ENCODE measurements at regions not wholly inside any gene's neighbourhood (a gene's known extent, or its start where the extent isn't known, plus 50 kb on each side); places are given as distances from the start of the nearest gene placed in this dataset.
A peak's percentile ranks its signal among the peaks of the same experiment; 100 is the strongest.
"Not testable (repeated sequence)": the region's sequence is repeated elsewhere in the genome, so short reads cannot be mapped to it uniquely, and the experiment has no call there.

DNA sequence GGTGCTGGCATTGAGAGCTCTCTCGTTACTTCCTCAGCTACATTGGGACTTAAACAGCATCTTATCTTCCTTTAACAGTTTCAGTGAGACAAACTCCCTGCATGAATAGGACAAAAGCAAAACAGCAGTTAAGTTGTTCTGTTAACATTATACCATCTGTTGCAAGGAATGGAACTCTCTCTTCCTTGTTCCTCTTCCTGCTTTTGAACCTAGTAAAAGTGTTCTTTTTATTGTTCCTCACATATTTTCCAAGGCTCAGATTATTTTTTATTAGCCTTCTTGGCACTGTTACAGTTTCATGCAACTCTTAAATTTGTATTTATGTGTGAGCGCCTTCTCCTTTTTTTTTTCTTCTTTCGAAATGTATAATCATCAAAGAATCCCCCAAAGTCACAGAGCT lies 202.6 kb upstream of the UFM1 start:
- no peak for DNase-seq

DNA sequence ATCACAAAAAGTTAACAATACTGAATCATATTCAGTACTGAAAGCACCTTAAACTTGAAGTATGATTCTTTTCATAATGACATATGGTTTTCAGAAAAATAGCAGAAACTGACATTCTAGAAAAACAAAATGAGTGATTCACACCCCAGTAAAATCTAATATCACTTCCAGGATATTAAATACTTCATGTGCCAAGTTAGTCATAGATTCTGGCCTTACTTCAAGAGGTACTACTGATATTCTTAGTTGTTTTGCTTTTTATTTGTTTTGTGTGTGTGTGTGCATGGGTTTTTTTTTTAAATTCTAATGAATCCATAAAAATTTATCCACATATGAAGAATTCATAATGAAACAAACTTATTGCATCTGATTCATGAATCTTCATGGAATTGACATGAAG lies 207.9 kb upstream of the UFM1 start:
- DNase-seq, result no peak

DNA sequence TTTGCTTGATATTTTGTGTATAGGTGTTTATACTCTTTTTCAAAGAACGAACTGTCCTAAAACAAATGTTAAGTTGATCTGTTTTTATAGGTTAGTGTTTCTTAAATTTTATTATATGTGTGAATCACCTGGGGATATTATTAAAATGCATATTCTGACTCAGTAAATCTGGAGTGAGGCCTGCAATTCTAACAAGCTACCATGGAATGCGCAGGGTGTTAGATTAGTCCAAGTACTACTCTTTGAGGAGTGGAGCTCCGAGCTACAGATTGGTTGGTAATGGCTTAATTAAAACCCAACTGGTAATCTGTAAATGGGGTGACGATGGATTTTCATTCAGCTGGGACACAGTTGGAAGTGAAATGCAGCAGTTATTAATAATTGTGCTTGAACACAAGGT lies 214.1 kb upstream of the UFM1 start:
- DNase-seq, result no peak

DNA sequence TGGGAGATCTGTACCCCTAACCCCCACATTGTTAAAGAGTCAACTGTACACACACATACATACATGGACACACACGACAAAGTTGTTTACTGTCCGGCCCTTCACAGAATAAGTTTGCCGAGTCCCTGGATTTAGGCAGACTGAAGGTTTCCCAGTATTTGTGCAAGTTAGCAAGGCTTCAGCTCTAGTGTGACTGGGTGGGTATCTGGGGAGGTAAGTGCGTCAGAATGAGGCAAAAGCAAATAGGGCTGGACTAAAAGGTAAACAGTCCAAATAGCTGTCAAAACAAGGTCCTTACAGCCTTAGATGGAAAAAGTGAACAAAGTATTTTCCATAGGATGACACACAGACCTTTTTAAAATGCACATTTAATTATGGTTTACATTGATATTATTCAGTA lies 228.4 kb upstream of the UFM1 start:
- no peak for DNase-seq

DNA sequence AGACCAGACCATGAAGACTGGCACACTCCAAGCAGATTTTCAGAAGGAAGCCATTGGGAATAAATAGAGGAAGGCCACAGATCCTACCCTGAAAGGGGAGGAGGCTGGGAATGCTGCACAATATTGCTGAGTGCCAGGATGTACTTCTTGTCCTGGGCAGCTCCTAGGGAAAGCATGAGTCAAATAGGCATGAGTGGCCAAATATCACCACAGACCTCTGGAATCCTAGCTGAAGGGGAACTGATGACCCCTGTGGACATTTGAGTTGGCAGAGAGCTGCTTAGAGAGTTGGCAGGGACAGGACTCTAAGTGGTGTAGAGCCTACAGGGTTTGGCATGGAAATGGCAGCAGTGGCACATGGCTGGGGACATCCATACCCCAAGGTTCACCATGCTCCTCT lies 234.3 kb upstream of the TRPC4 start:
- no peak for DNase-seq

DNA sequence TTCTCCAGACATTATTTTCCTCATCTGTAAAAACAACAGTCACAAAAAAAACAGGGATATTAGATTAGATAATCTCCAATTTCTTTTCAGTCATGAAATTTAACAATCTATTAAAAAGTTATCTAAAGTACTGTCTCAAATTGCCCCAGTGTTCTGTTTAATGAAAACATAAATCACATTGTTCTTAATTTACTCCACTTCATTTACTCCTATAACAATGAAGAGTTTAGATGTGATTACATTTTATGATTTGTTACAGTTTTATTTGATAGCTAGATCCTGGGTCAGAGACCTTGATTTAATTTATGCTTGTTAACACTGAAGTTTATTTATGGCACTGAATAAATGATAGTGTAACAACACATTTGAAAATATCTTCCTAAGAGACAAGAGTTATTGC lies 230.2 kb upstream of the TRPC4 start:
- DNase-seq, result no peak

DNA sequence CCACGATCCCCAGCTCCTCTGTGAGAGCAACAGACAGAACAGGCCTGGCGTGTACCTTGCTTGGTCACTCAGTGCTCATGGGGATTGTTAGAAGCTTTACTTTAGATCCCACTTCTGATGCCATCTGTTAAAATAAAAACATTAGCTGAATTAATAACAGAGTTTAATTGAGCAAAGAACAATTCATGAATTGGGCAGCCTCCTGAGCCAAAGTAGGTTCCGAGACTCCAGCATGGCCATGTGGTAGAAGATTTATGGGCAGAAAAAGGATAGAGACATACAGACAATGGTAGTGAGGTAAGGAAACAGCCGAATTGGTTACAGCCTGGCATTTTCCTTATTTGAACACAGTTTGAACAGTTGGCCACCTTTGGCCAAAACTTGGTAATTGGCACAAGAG lies 223.9 kb upstream of the TRPC4 start:
- DNase-seq, result no peak

DNA sequence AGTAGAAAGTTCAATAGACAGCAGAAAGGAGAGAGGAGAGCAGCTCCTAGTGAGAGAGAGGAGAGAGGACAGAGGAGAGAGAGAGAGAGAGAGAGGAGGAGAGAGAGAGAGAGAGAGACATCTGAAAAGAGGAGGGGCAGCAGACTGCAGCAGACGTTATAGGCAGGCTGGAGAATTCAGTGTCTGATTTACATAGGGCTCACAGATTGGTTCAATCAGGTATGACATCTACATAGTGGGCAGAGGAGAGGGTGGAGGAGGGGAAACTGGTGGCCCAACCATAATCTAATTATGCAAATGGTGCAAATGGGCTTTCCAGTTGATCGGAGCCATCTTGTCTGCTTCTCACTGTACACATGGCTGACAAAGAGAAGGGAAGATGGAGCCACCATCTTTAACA lies 221.3 kb upstream of the TRPC4 start:
- DNase-seq, result no peak

DNA sequence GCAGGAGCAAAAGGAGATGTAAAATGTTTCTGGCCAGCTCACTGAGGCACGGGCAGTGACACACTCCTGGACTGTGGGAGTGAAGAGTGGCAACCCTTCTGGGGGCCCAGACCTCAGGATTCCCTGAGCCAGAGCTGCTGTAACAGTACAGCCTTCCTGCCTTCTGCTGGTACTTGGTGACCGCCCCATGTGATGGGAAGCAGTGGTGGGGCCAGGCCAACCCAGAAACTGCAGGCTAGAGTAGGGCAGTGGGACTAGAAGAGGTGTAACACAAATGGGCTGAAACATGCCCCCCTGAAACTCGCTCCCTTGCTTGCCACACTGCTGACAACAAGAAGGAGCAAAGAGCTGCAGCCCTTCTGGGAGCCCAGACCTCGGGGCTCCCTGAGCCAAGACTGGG lies 217.1 kb upstream of the TRPC4 start:
- no peak for DNase-seq

DNA sequence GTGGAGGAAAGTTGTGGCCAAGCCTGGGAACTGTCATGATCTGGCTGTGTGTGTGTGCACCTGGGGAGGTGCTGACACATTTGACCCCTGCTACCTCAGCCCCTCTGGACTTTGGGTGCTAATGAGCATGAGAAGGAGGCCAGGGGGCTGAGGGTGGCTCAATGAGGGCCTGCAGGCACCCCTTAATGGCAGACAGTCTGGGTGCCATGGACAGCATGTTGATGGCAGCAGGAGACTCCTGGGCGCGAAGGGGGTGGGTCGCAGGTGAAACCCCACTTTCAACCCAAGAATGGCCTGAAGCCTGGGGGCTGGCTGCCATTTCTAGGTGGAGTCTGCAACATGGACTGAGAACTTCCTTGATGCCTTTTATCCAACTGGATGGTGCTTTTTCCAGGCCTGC lies 216.4 kb upstream of the TRPC4 start:
- DNase-seq, result no peak

DNA sequence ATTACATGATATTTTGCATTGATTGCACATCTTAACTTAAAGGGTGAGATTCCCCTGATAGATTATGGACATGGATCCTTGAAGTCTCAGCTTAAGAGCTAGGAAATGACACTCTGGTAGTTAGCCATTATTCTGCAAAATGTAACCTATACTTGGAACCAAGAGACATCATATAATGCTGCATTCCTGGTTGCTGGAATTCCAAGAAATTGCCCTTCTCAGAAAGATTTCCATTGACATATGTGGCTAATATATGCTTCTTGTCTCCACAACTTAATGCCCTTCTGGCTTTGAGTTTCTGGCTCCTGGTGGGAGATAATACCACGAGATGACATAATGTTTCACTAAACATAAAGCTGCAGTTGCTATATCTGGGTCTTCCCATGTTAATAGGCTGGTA lies 204.4 kb upstream of the TRPC4 start:
- no peak for DNase-seq

DNA sequence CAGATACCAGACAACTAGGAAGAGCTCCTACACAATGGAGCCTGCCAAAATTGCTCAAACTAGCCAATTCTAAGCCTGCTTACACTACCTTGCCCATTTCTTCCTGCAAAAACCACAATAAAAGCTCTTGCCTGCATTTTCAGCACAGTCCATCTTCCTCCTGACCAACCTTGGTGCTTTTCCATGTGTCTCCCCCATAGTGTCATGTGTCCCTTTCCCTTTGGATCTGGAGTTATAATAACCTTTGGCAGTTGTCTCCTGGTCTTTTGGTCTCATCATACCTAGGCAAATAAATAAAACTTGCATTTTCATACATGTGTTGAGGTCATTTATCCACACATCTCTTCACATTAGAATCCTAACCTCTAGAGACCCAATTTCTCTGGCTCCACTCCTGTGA lies 203.1 kb upstream of the TRPC4 start:
- no peak for DNase-seq

DNA sequence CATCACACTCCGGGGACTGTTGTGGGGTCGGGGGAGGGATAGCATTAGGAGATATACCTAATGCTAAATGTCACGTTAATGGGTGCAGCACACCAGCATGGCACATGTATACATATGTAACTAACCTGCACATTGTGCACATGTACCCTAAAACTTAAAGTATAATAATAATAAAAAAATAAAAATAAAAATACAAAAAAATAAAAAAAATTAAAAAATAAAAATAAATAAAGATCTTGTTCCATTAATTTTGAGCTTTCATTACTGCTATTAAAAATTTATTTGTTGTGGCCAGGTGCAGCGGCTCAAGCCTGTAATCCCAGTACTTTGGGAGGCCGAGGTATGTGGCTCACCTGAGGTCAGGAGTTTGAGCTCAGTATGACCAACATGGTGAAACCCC lies 201.8 kb upstream of the TRPC4 start:
- not testable (repeated sequence) for DNase-seq

DNA sequence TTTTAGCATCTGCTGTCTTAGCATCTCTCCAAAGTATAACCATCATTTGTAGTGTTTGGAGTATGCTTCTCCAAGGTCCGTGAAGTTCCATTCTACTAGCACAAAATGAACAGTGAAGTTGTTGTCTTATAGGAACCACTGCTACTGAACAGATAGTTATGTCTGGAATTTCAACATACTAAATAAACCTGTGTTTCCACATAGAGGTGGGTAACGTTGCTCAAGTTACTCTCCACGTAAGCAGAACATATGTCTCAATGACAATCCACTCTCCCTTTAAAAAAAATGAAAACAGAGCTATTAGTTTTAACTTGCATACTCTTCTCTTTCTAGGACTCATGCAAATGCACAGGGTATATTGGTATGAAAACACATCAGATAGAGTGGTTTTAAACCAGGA lies 184.3 kb upstream of the TRPC4 start:
- DNase-seq, result no peak

DNA sequence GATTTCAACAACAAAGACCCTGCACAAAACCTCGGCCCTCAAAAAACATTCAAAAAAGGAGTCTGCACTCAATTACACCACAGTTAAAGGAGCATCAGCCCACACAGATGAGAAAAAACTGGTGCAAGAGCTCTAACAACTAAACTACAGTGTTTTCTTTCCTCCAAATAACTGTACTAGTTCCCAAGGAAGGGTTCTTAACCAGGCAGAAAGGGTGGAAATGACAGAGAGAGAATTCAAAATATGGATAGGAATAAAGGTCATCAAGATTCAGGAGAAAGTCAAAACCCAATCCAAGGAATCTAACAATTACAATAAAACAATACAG lies 176.4 kb upstream of the TRPC4 start:
- DNase-seq, result no peak

DNA sequence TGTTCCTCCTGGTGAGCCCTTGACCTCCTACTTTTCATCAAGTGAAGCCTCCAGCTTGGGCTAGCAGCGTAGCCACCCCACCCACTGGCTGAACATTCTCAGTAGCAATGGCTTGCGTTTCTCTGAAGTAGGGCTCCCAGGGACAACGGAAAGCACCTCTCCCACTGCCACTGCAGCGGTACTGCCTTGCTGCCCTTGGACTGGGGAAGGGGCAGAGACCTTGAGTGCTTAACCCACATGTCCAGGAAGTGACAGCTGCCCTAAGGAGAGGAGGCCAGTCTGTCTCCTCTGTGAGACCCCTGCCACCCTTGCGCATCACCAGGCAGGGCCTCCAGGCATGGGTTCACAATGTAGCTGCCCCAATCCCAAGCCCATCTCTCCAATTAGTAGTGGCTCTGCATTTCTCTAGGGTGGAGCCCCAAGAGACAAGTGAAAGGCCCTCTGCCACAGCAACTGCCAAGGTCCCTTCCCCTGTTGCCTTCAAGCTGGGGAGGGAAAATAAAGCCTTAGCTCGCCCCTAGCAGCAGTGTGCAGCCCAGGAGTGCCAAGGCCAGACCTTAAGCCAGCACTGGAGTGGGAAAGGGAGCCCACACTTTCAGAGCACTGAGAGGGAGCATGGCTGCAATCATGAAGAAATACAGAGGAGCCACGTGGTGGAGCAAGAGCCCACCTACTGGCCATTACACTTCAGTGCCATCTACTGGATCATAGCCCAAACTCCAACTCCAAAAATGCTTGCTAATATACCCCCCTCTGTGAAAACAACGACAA lies 175.9 kb upstream of the TRPC4 start:
- no peak for DNase-seq

DNA sequence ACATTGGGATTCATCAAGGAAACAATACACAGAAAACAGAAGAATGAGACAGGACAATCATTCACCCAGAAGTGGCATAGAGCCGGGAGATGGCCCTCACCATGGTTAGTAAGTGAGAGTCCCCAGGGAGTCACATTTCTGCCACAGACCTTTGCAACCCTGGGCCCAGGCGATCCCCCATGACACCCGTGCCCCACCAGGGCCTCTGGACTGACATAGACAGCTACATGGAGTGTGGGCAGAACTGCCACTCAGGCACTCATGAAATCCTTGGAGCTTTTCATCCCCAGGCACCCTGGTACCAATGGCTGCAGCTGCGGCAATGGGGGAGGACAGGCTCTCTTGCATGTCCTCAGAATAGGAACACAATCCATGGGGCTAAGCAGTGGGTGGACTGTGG lies 174.5 kb upstream of the TRPC4 start:
- no peak for DNase-seq

DNA sequence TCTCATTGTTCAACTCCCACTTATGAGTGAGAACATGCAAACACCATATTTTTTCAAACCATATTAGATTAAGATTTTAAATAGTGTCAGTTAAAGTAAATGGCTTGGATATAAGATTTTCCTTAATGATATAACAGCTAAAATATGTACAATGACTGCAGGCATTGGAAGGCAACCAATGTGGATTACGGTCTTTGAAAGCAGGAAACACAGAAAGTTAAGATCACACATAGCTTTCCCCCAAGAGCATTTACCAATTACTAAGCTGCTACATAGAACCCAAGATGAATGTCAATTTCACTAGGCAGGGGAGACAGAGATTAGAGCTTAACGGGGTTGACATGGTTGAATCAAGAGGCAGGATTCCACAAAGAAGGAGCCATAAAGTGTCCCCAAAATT lies 173.2 kb upstream of the TRPC4 start:
- DNase-seq, result no peak

DNA sequence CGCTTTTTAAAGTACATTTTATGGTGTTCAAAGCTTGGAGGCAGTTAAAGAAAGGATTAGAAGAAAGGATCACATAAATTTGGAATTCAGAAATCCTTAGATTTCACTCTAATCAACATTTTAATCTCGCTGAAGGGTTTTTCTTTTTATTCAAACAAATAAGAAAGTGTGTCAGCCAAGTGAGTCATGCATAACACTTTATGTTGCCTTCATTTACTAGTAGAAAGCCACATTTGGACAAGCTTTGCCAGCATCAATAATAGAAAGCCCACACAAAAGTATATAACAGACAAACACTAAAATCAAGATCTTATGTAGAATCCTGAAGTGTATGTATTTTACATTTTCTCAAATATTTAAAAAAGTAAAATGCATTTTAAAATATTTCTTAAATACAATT lies 154.9 kb upstream of the TRPC4 start:
- no peak for DNase-seq

DNA sequence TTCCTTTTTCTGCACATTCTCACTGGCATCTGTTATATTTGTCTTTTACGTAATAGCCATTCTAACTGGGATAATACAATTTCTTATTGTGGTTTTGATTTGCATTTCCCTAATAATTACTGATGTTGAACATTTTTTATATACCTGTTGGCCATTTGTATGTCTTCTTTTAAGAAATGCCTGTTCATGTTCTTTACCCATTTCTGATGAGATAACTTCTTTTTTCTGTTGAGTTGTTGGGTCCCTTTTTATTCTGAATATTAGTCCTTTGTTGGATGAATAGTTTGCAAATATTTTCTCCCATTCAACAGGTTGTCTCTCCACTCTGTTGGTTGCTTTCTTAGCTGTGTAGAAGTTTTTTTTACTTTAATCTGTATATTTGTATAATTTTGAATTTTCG lies 147.7 kb upstream of the TRPC4 start:
- DNase-seq, result no peak

DNA sequence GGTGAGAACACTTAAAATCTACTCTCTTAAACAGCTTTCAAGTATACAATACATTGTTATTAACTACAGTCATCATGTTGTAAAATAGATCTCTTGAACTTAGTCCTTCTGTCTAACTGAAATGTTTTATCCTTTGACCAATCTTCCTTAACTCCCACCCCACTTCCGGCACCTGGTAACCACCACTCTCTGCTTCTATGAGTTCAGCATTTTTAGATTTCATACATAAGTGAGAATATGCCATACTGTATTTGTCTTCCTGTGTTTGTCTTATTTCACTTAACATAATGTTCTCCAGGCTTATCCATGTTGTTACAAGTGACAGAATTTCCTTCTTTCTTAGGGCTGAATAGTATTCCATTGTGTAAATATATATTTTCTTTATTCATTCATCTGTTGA lies 144.1 kb upstream of the TRPC4 start:
- no peak for DNase-seq

DNA sequence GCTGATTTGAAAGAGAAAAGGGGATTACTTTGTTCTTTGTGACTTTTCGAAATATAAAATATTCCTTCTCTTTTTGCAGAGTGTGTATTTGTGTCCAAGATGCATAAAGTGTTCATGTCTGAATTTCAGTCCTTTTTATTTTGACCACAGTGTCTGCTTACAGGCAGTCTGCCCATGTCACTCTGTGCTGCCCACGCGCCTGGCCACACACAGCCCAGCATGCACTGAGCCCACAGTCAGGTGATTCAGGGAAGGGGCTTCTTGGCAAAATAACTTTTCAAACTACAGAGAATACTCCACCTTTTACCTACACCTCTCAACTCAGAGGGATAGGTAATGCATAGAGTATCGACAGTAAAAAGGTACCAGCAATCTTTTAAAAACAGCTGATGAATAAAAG lies 142.5 kb upstream of the TRPC4 start:
- no peak for DNase-seq

DNA sequence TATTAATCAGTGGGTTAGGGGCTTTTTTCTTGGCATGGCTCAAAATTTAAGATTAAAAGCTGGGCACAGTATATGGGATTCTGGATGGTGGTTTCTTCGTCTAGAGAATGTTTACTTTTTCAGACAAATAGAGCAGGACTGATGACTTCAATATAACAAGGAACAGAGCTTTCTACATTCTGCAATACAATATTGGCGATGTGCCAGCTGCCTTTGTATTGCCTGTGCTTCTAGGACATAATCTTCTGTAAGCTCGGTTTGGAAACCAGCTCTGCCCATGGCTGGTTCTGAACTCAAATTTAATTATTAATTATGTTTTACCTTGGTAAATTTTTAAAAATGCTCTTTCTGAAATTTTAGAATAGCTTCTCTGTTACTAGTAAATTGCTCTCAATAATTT lies 139.1 kb upstream of the TRPC4 start:
- DNase-seq, result no peak

DNA sequence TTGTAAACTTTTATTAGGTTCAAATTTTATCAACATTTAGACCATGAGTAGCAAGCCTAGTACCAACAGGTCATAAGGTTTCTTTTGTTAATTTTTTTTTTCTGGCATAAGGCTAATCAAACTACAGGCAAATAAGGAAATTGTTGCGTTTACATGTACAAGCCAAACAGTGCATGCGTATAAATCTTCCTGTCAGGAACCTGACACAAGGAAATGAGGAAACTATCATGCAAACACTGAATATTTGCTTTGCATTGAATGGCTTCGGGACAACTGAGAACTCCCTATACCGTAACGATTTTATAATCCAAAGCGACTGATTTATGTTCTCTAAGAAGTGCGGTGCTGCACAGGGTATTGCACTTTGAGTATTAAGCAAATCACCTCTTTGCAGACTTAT lies 133.0 kb upstream of the TRPC4 start:
- no peak for DNase-seq

DNA sequence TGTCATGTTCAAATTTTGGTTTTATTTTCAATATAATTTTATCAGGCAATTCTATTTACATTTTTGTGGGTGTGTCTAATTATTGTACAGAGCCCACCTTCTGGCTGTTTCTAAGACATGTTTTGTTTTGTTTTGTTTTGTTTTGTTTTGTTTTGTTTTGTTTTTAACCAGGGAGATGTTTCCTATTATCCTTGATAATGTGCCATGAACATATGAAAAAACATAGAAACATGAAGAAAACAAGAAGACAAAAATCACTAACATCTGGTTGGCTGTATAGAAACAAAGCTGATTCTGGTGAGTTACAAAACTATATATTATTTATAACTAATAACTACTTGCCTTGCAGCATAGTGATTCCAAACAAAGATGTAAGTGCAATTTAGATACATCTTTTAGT lies 128.1 kb upstream of the TRPC4 start:
- no peak for DNase-seq

DNA sequence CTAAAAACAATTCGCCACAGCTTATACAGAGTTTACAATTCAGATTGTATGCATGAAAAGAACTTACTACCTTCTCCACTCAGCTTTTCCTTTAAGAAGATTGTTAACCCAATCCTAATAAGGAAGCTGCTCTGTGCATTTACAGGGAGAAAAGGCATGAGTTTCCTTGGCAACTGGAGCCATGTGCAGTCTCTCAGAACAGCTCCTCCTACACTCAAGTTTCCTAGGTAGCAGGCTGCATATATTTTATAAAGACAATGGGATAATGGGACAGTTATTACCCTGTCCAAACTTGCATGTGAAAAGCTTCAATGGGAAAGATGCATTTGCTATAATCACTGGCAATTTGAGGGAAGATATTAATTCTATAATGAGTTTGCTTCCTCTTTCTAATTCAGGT lies 125.5 kb upstream of the TRPC4 start:
- peak; percentile 72 for DNase-seq
